ENCODE measurements at regions not wholly inside any gene's neighbourhood (a gene's known extent, or its start where the extent isn't known, plus 50 kb on each side); places are given as distances from the start of the nearest gene placed in this dataset.

DNA sequence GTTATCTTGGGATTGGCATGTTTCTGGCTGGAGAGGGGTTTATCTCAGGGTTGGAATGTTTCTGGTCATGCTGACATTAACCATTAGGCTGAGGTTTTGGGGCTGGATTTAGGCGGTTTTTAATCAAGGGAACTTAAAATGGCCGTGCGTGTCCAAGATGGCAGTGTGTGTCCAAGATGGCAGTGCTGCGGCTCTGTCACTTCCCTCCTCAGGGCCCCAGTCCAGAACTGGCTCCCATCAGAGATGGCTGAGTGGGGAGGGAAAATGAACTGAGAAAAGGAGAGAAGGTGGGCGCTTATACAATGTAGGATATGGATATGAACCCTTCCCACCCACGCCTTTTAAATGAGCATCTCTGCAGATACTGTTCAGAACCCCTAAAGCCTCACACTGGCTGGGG is 175.5 kb upstream of the MYT1L start:
- Histone ChIP-seq H3K56ac (replicated peaks; ENCODE audit: insufficient read length, low read depth, low read length) (no peak overlapping the region), H3K9ac (replicated peaks in 1 of 4; ENCODE audit: extremely low read depth in 1 of 4, low read depth in 3 of 4, low read length in 3 of 4) (no peak overlapping the region), H4K91ac (replicated peaks; ENCODE audit: insufficient read length, low read length) (no peak overlapping the region), H2BK120ac (replicated peaks; ENCODE audit: low read depth, low read length) (no peak overlapping the region), H3K4me1 (replicated peaks in 1 of 4; ENCODE audit: control insufficient read depth in 3 of 4, insufficient read depth in 4 of 4, low read length in 3 of 4) (no peaks in the 10 kb centered on the region), H3K4me2 (ENCODE audit: insufficient read depth in 1 of 2, low read depth in 2 of 2, low read length in 2 of 2) (no peak overlapping the region), H3K18ac (ENCODE audit: extremely low read depth, low read length) (no peak overlapping the region), H2BK15ac (ENCODE audit: low read length) (no peak overlapping the region), H3K36me3 (ENCODE audit: control insufficient read depth in 2 of 4, insufficient read depth in 4 of 4, low read length in 3 of 4) (no peaks in the 10 kb centered on the region; a peak in 1 of 8 replicates), H3K79me2 (ENCODE audit: control insufficient read depth in 1 of 2, insufficient read depth in 2 of 2, low read length in 2 of 2) (no peaks in the 10 kb centered on the region), H2BK20ac (ENCODE audit: low read length) (no peak overlapping the region), H4K20me1 (replicated peaks in 1 of 2; ENCODE audit: control insufficient read depth in 1 of 2, insufficient read depth in 2 of 2, low read length in 2 of 2) (peaks cover 0 to 1% of the 10 kb centered on the region in 2 experiments), H3K9me3 (ENCODE audit: insufficient read depth in 2 of 2, low read depth in 1 of 2, low read length in 1 of 2) (peaks cover 17 to 19% of the 10 kb centered on the region in 2 experiments), H3K4ac (replicated peaks; ENCODE audit: insufficient read length, low read depth, low read length) (no peak overlapping the region), H4K8ac (ENCODE audit: extremely low read depth, insufficient read depth, low read length) (no peak overlapping the region), H2BK12ac (ENCODE audit: low read depth, low read length) (no peak overlapping the region), H3K23ac (ENCODE audit: insufficient read length) (no peak overlapping the region), H4K5ac (ENCODE audit: insufficient read length, low read depth, low read length) (no peak overlapping the region), H3K23me2 (ENCODE audit: low read depth, low read length) (no peaks in the 10 kb centered on the region), H3K27me3 (replicated peaks in 1 of 4; ENCODE audit: control insufficient read depth in 3 of 4, extremely low read depth in 1 of 4, insufficient read depth in 3 of 4, low read length in 3 of 4) (no peaks in the 10 kb centered on the region), H2AK5ac (ENCODE audit: low read depth, low read length) (no peak overlapping the region), H2BK5ac (ENCODE audit: low read depth, low read length) (no peak overlapping the region), H3K4me3 (ENCODE audit: extremely low read depth in 1 of 4, insufficient read depth in 2 of 4, low read depth in 3 of 4, low read length in 4 of 4) (no peak overlapping the region), H3K14ac (ENCODE audit: insufficient read length) (no peak overlapping the region), H3K79me1 (ENCODE audit: low read depth, low read length) (no peaks in the 10 kb centered on the region), H2AFZ (ENCODE audit: low read length) (no peak overlapping the region), H3K27ac (ENCODE audit: low read depth, low read length) (no peak overlapping the region)
- no peak for DNase-seq (ENCODE audit: low read depth in 1 of 2, low spot score in 2 of 2)
- CTCF ChIA-PET (ENCODE audit: partially characterized antibody), result no interaction called here
- POLR2A ChIA-PET (ENCODE audit: partially characterized antibody), result no interaction called here
- WGBS, 2 experiments (ENCODE audit: extremely low coverage in 1 of 2, insufficient coverage in 1 of 2, insufficient read length in 1 of 2, insufficient replicate concordance in 2 of 2, low coverage in 1 of 2, low lambda C conversion rate in 2 of 2, missing lambda C conversion rate in 1 of 2), result 93% methylated on average over 6 of the region's 6 CpGs; no CpG with 5 or more reads in 1 of the 2 experiments
- no peak for FAIRE-seq
- TF ChIP-seq SP2 (IDR thresholded peaks at IDR 0.05; ENCODE audit: low read length) (no peak), FOSL1 (IDR thresholded peaks at IDR 0.05; ENCODE audit: insufficient read depth, low read depth, low read length) (no peak)
- TF ChIP-seq, protein P1, sequence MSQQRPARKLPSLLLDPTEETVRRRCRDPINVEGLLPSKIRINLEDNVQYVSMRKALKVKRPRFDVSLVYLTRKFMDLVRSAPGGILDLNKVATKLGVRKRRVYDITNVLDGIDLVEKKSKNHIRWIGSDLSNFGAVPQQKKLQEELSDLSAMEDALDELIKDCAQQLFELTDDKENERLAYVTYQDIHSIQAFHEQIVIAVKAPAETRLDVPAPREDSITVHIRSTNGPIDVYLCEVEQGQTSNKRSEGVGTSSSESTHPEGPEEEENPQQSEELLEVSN (IDR thresholded peaks at IDR 0.05), result no peak

Data from H1 (cell line).